ENCODE measurements at regions not wholly inside any gene's neighbourhood (a gene's known extent, or its start where the extent isn't known, plus 50 kb on each side); places are given as distances from the start of the nearest gene placed in this dataset.

DNA sequence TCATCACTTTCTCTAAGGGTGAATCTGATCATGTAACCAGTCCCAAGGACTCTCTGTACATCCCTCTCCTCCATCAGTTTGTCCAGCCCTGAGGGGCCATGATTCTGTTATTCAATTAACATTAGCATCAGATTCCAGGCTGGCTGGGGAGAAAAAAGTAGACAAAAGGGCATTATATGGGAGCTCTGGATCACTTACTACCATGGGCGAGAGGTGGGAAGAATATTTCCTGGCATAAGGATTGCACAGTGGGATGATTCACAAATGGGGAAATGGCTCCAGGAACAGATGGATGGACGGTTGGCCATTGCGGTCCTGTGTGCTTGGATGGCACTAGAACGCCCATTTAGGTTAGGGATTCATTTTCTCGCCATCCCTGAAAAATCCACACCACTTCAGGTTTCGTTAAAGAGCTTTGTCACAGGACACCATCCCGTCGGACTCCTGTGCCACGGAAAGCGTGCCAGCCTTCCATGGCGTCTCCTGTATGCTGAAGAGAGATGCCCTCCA, 112.6 kb downstream of the THBS2 start:
- Histone ChIP-seq H3K4me3 (ENCODE audit: low read length) (no peak overlapping the region), H3K9me3 (ENCODE audit: control insufficient read depth, insufficient read depth, low read length) (no peaks in the 10 kb centered on the region), H3K36me3 (ENCODE audit: control insufficient read depth, insufficient read depth, low read length) (no peaks in the 10 kb centered on the region), H3K27ac (ENCODE audit: low read length) (no peak overlapping the region), H3K4me1 (ENCODE audit: control insufficient read depth, insufficient read depth, low read length) (no peaks in the 10 kb centered on the region), H3K27me3 (ENCODE audit: control insufficient read depth, insufficient read depth, low read length) (no peaks in the 10 kb centered on the region)
- ATAC-seq (no peak), DNase-seq (no peak)
- Mint-ChIP-seq H3K4me3 (no peak overlapping the region), H3K27me3 (ENCODE audit: low read depth in 2 of 2) (peaks cover 2 to 35% of the 10 kb centered on the region in 2 donors), H3K4me1 (no peaks in the 10 kb centered on the region), H3K9me3 (no peaks in the 10 kb centered on the region), H3K27ac (no peak overlapping the region), H3K36me3 (no peaks in the 10 kb centered on the region)
- TF ChIP-seq, protein P1, sequence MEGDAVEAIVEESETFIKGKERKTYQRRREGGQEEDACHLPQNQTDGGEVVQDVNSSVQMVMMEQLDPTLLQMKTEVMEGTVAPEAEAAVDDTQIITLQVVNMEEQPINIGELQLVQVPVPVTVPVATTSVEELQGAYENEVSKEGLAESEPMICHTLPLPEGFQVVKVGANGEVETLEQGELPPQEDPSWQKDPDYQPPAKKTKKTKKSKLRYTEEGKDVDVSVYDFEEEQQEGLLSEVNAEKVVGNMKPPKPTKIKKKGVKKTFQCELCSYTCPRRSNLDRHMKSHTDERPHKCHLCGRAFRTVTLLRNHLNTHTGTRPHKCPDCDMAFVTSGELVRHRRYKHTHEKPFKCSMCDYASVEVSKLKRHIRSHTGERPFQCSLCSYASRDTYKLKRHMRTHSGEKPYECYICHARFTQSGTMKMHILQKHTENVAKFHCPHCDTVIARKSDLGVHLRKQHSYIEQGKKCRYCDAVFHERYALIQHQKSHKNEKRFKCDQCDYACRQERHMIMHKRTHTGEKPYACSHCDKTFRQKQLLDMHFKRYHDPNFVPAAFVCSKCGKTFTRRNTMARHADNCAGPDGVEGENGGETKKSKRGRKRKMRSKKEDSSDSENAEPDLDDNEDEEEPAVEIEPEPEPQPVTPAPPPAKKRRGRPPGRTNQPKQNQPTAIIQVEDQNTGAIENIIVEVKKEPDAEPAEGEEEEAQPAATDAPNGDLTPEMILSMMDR (IDR thresholded peaks at IDR 0.05): no peak
- intact Hi-C loops (cut with micrococcal nuclease): no loop called here
- 90% methylated on average over 10 of the region's 11 CpGs for WGBS (ENCODE audit: insufficient coverage)

GRCh38 chr6:169139179-169139971, 114.3 kb downstream of the THBS2 start:
- no peaks in the 10 kb centered on the region for H3K4me1 ChIP-seq (ENCODE audit: control insufficient read depth, insufficient read depth, low read length)
- H3K36me3 ChIP-seq (ENCODE audit: control insufficient read depth, insufficient read depth, low read length): no peaks in the 10 kb centered on the region
- WGBS (ENCODE audit: insufficient coverage): 93% methylated on average over 50 of the region's 50 CpGs
- TF ChIP-seq, protein P1 (IDR thresholded peaks at IDR 0.05): no peak
- H3K27me3 Mint-ChIP-seq (ENCODE audit: low read depth in 2 of 2): peaks cover 5 to 36% of the 10 kb centered on the region in 2 donors
- H3K36me3 Mint-ChIP-seq: peaks cover under 1% of the 10 kb centered on the region
- DNase-seq (no peak), ATAC-seq (no peak)
- no peak overlapping the region for H3K27ac Mint-ChIP-seq
- no peak overlapping the region for H3K4me3 ChIP-seq (ENCODE audit: low read length)
- no peaks in the 10 kb centered on the region for H3K27me3 ChIP-seq (ENCODE audit: control insufficient read depth, insufficient read depth, low read length)
- no peaks in the 10 kb centered on the region for H3K9me3 ChIP-seq (ENCODE audit: control insufficient read depth, insufficient read depth, low read length)
- no peak overlapping the region for H3K4me3 Mint-ChIP-seq
- H3K4me1 Mint-ChIP-seq: no peaks in the 10 kb centered on the region
- no peaks in the 10 kb centered on the region for H3K9me3 Mint-ChIP-seq
- H3K27ac ChIP-seq (ENCODE audit: low read length): no peak overlapping the region
- intact Hi-C loops (cut with micrococcal nuclease): no loop called here

DNA sequence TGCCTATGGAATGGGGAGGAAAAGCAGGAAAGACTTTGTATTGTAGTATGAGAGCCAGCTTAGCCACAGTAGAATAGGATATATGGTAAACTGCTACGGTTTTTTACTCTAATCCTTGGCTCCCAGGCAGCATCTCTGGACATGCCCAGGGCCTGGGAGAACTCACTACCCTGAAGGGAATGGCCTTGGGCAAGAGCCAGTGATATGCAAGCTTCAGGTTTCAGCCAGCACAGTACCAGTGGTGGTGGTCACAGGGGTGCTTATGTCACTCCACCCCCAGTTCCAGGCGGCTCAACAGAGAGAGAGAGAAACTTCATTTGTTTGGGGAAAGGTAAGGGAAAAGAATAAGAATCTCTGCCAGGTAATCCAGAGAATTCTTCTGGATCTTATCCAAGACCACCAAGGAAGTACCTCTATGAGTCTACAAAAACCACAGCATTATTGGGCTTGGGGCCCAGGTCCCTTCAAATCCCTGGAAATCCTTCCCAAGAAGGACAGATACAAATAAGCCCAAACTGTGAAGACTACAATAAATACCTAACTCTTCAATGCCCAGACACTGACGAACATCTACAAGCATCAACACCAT, 121.2 kb downstream of the THBS2 start:
- ATAC-seq: no peak
- DNase-seq: no peak
- Mint-ChIP-seq H3K9me3 (peaks cover 2 to 4% of the 10 kb centered on the region in 2 donors), H3K27ac (no peak overlapping the region), H3K4me1 (no peaks in the 10 kb centered on the region), H3K4me3 (no peak overlapping the region), H3K27me3 (ENCODE audit: low read depth in 2 of 2) (peaks cover 12 to 32% of the 10 kb centered on the region in 2 donors), H3K36me3 (peaks cover 15% of the 10 kb centered on the region)
- no peaks in the 10 kb centered on the region for H3K4me1 ChIP-seq (ENCODE audit: control insufficient read depth, insufficient read depth, low read length)
- TF ChIP-seq, protein P1 (IDR thresholded peaks at IDR 0.05): no peak
- no peaks in the 10 kb centered on the region for H3K36me3 ChIP-seq (ENCODE audit: control insufficient read depth, insufficient read depth, low read length)
- no peaks in the 10 kb centered on the region for H3K9me3 ChIP-seq (ENCODE audit: control insufficient read depth, insufficient read depth, low read length)
- 74% methylated on average over 2 of the region's 3 CpGs for WGBS (ENCODE audit: insufficient coverage)
- H3K27ac ChIP-seq (ENCODE audit: low read length): no peak overlapping the region
- intact Hi-C loops (cut with micrococcal nuclease): no loop called here
- H3K4me3 ChIP-seq (ENCODE audit: low read length): no peak overlapping the region
- no peaks in the 10 kb centered on the region for H3K27me3 ChIP-seq (ENCODE audit: control insufficient read depth, insufficient read depth, low read length)

Data from natural killer cell (primary cell).